GM21723 (cell line): ENCODE measurements at regions not wholly inside any gene's neighbourhood (a gene's known extent, or its start where the extent isn't known, plus 50 kb on each side); places are given as distances from the start of the nearest gene placed in this dataset.
"Not testable (repeated sequence)": the region's sequence is repeated elsewhere in the genome, so short reads cannot be mapped to it uniquely, and the experiment has no call there.

Experiments
- ATAC-seq: cut with Tn5 transposase; IDR thresholded peaks from one replicate; pipeline ENCODE4 v1.9.1; 2021; ENCODE audit warnings: mild to moderate bottlenecking, moderate library complexity; ENCODE audit not compliant: unreplicated experiment

DNA sequence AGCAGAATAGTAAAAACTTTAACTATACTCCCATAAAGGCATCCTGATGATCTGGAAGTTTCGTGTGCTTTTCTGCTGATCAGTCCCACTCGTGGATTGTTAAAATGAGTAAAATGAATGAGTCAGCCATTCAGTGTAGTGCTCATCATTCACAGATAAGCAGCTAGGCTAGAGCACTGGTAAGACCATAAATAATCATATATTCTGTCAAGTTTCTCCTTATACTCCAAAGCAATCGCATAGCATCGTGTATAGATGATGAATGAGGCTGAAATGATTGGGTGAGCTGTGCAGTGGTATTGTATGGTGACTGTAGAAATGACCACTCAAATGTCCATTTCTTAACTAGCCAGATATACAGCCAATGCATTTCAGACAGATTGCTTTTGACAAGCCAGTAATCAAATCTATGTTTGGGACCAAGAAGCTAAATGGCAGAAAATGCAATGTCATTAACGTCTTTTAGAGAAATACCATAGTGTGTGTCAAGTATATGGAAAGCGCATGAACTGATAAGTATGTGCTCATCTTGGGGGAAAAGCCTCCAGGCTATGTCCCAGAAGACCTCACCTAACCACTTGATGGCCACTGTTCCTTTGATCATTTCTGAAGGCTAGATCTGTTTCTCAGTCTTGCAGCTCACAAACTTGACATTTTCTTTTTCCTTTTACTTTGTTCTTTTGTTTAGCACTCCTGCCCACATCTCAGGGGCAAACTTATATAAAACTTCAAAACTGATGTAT, 227.2 kb upstream of the FAM3C start:
- ATAC-seq = no peak

DNA sequence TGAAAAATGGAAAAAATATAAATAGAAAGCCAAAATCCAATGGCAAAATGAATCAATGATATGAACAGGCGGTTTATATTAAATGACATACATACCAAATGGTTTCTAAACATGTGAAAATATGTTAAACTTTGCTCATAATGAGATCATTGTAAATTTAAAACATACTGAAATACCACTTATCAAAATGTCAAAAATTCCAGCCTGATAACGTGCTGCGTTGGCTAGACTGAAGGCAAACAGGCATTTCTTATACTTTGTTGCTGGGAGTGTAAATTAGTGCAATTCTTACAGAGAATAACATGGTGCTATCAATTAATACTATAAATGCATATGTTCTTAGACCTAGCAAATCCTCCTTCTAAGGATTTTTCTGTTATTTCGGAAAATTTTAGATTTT, 225.8 kb upstream of the FAM3C start:
- no peak for ATAC-seq

DNA sequence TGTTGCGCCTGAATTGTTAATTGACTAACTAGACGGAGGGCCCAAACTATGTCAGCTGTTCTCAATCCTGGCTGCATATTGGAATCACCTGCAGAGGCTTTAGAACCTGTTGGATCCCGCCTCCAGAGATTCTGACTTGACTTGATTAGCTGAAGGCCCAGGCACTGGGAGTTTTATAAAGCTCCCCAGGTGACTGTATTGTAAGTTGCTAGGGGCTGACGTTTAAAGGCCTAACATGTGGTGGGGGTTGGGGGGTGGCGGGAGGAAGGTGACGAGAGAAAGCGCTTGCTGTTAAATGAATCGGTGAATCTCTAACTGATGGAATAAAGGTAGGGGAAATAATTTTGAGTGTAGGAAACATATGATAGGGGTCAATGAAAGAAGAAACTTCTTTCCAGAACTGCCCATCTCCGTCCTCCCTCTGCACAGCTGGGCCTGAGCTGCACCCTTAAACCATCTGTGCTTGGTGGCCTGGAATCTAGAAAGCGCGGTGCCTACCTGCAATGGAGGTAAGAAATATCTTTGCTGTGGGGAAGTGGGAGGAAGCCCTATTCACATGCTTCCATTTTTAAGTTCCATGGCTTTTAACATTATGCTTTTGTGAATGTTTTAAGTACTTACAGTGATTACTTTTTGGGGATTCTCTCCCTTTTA, 225.0 kb upstream of the FAM3C start:
- ATAC-seq = no peak

DNA sequence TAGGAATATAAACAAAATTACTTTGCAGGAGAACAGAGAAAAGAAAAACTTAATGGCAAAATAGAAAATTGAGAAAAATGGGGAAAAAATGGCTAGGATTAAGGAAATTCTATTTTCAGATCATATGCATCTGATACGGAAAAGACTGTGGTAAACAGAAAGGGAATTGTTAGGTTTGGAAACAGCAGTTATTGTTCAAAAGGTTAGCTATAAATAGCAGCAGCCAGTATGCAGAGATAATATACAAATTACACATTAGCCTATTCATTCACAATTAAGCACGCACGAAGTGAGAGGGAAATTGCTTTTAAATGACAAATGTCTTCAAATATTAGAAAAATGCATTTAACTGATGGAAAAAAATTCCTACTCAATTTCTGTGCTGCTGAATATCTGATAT, 224.1 kb upstream of the FAM3C start:
- no peak for ATAC-seq

DNA sequence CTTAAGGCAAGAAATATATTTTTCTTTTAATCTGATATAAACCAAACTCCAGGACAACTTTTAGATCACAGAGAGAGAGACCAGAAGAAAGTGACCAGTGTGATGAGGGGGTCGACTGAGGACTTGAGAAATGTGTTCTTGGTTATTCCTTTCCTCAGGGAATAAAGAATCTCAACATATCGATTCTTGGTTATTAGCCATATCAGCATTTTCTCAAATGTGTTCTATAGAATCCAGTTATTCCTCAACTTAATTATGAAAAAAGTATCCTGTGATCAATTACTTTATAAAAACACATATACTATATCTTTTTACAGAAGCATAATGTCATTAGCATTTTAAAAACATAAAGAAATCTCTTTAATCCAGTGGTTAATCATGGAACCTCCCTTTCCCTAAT, 222.1 kb upstream of the FAM3C start:
- ATAC-seq = no peak

DNA sequence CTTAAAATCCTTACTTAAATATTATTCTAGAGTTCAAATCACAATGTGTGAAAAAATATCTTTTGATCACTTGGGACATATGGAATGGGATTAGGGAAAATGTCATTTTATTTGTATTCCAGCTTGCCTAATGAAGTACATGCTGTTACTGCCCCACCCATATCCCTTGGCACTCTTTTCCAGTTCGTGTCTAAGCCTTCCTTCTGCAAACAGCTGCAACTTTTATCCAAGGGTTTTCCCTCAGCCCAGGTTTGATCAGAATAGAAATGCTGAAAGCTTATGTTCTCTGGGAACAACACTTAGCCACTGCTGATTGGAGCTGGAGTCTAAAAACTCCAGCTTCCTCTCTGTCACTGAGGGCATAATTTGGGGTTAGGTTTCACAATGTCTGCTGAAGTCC, 214.1 kb upstream of the FAM3C start:
- ATAC-seq = no peak

DNA sequence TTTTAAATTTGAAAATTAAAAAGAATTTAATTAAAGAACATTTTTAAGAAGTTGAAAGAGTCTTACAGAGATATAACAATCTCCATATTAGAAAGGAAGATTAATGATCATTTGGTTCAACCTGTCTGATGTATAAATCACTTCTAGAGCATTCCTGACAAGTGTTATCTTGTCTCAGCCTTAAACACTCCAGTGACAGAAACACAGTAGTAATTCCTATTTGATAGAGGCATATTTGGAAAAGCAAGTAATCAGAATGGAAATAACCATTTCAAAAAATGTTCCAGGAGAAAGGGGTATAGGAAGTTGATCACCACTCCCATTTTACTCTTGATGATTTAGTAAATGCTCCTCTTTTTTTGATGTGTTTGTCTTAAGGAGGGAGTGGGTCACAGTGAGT, 213.1 kb upstream of the FAM3C start:
- no peak for ATAC-seq

DNA sequence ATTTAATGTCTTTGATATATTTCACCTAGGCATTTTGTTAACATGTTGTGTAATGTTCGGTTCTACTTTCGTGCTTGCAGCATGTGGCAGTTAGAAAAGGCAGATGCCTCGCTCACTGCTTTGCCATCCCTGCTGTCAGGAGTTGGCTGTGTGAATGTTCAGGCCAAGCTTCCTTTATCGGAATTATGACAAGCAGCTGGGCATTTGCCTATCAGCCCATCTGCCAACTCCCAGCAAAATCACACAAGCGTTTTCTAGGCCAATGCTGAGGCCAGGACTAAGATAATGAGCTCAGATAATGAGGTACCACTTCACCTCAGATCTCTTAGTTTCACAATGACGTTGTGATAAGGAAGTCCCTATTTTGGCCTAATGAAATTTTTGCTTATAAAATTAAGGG, 212.7 kb upstream of the FAM3C start:
- no peak for ATAC-seq

DNA sequence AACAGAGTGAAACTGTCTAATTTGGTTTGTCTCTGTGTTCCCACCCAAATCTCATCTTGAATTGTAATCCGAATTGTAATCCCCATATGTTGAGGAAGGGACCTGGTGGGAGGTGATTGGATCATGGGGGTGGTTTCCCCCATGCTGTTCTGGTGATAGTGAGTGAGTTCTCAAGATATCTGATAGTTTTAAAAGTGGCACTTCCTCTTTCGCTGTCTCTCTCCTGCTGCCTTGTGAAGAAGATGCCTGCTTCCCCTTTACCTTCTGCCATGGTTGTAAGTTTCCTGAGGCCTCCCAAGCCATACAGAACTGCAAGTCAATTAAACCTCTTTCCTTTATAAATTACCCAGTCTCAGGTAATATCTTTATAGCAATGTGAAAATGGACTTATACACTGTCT, 212.1 kb upstream of the FAM3C start:
- not testable (repeated sequence) for ATAC-seq

DNA sequence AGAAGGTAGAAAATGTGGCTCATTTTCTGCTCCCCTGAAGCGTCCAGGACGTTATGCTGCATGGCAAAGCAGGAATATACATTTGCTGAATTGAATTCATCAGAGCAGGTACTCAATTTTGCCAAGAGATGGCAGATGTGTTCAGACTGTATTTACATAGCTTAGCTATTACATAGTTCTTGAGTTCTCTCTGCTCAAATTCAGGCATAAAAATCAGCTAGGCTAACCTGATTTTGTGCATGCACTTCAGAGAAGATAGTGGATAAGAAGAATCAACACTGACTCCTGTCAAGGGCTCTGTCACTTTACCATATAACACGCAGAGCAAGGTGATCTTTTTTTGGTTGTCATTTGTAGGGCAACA, 209.2 kb upstream of the FAM3C start:
- ATAC-seq = no peak

DNA sequence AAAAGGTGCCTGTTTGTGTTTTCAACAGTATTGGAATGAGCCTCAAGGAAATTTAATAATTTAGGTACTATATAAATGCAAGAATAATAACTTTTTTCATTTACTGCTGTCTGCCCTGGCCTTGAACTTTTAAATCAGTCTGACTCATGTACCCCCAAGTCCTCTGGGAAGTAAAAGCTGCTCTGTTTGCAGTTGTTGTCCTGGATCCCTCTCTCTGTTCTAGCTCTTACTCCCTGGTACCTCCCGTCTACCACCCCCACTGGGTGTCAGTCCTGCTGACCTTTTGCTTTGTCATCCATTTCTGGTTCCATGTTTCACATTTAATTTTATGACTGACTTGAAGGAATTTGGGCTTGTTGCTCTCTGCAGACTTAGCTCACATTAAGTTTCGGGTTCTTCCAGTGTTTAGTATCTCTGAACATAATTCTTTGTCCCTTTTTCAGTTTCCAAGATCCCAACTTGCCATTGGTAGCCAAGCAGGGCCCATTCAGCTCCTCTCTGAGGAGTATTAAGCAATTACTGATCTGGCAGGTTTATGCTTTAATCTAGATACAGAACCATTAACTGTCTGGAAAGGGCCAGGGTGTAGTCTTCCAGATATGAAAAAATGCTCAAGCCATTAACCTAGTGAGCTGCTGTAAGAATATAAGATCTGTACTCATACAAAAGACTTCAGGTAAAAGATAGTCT, 208.7 kb upstream of the FAM3C start:
- no peak for ATAC-seq

DNA sequence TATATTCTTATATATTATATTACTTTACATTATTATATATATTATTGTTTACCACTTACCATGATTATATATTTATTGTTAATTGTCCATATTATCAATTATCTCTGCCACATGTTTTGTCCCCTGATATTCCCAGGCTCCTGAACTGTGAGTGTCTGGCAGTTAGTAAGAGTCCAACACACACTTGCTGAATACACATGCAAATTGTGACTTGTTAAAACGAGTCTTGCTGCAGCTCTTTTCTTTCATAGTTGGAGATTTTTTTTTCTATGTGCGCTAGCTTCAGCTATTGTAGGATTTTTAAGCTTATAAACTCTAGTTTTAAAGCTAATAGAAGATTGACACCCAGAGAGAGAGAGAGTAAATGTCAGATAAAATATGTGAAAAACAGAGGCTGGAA, 207.8 kb upstream of the FAM3C start:
- no peak for ATAC-seq

DNA sequence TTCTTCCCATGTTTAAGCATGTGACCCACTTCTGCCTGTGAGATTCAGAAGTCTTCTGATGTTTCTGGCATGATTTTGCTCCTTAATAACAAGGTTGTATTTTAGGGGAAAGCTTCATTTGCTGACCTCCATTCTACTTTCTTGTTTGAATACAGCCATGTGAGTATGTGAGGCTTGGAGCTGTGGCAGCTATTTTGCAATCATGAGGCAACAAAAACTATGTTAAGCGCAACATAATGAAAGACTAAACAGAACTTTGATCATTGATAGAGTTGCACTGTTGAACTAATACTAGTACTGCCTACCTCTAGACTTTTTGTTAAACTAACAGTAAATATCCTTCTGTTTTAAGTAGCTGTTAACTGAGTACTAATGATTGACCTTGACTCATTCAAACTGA, 203.8 kb upstream of the FAM3C start:
- ATAC-seq = no peak

DNA sequence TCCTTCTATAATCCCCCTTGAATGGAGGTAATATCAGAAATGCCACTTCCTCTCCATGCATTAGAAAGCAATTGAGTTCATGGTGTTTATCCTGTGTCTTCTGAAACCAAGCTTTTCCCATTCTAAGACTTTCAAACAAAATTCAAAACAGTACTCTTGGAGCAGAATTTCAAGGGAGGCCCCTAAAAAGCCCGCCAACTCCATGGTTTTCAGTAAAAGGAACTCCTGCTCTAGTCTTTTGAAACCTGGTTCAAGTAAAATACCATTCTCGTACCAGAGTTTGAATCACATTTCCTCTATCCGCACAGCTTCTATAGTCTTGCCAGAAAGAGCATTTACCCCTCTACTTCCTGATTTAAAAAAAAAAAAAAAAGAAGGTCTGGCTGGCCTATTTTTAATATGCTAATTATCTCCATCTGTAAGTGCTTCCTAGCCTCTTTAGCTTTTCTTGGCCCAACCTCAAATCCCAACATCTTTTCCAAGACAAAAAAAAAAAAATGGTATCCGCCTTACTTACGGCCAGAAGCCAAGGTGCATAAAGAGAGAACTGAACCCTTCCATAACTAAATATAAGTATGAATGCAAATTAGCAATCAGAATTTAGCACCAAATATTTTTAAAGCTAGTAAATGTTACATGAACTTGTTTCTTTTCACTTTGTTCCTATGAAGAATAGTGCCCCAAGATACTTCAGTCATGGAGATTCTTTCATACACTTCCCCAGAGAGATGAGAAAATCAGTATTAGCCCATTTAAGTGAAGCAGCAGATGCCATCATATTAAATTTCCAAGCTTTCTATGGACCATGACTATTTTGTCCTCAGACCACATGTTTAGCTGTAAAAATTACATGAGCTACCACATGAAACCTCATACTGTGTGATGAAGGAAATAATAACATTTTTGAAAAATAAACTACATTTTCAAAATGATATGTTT, 199.9 kb upstream of the FAM3C start:
- ATAC-seq = no peak

DNA sequence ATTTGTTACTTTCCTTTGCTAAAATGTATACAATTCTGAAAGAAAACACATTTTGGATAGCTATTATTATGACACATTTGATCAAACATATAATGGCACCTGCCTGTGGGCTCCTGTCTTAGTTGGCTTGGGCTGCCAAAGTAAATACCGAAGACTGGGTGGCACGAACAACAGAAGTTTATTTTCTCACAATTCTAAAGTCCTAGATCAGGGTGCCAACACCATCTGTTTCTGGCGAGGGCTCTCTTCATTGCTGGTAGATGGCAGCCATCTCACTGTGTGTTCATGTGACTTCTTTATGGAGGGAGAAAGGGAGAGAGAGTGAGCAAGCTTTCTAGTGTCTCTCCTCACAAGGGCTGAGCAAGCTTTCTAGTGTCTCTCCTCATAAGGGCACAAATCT, 195.8 kb upstream of the FAM3C start:
- ATAC-seq = no peak

DNA sequence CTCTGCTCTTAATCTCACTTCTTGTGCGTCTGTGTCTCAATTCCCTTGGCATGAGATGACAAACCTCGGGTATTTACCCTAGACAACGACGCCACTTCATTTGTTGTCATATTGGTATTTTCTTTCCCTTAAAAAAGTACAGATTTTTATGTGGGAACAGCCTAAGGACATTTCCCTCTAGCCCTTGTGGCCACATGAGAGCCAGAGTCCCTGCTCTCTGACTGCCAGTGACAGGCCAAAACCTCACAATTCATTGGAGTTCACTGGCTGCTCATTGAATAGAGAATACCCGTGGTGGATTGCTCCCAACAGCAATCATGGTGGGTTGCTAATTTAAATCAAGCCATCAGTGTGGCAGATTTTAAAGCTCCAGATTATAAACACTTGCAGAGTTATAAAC, 191.3 kb upstream of the FAM3C start:
- ATAC-seq = no peak

DNA sequence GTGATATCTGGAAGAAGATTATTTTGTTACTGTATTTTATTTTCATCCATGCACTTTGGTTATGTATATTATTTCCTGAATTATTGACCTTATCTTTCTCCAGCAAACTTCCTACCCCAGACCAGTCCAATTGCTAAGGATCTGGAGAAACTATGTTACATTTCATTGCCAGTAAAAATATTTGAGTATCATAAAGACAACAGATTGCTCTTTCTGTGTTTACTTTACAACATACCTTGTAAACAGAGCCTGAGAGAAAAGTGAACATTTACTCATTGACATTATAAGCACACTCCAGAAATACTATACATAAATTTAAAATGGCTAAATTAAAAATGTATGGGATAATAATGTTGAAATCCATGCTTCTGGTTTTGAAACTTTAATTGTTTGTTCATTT, 186.2 kb upstream of the FAM3C start:
- ATAC-seq = no peak

DNA sequence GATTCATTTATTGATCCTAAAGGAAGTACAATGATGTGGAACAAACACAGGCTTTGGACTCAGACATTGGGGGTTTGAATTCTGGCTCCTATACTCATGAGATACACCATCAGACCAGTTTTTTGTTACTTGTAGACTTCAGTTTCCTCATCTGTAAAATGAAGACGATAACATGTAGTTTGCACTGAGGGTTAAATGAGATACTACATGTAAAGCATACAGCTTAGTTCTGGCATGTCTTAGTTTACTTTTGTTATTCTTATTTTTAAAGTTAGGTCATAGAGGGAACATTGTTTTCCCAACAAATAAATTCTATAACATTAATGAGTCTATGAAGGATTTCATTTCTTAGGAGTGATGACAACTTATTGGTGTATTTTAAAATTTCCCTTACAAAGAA, 183.5 kb upstream of the FAM3C start:
- no peak for ATAC-seq

DNA sequence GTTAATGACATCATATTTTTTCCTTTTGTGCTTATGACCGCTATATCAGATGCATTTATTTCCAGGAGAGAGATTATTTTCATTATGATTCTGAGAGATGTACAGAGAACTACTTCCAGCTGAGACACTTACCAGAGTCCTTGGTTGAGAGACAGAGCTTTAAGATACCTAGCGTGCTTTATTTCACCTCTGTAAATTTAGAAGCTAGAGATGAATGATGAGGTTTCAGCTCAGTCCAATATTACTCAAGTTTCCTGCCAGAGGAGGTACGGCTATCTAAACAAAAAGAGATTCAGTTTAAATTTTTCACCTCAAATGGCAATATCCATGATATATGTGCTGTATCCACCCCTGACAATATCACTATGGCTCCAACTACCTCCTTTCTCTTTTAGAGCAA, 182.6 kb upstream of the FAM3C start:
- ATAC-seq = no peak

DNA sequence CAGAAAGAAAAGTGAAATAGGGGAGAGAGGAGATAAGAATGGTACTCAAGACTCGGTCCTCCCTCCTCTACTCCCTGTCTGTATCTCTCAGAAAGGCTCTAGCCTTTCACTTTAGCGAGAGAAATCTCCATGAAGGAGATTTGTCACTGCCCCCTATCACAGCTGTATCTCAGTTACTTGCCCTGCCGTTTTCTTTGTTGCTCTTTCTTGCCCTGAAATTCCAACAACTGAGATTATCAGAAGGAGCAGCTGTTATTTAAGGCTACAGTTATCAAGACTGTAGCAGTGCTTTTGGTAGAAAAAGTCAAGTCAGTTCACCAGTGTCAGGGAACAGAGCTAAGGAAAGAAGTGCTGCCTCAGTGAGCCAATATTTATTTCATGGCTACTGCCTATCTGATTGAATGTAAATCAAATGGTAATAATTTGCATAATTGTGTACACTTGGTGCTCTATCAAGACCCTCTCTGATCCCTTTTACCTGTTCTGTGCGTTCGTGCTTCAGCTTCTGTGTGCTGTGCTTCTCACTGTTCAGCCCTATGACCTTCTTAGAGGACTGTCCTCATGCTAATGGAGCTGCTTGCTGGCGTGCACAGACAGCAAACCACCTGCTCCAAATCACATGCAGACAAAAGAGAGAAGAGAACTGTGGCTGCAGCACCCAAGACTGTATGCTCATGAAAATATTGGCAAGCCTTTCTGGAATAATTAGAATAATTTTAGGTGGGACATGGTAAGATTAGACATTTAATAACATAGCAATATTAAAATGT, 180.2 kb upstream of the FAM3C start:
- ATAC-seq = no peak
